SK-N-SH treated with all-trans-retinoic acid at 6 μM for 48 hours (cell line): ENCODE measurements at regions not wholly inside any gene's neighbourhood (a gene's known extent, or its start where the extent isn't known, plus 50 kb on each side); places are given as distances from the start of the nearest gene placed in this dataset.

Experiments used
- ATAC-seq: fragments of 200-7000 bp; cut with Tn5 transposase; 3 replicates; pipeline ENCODE4 v1.9.1; 2020; ENCODE audit warnings: mild to moderate bottlenecking, moderate library complexity
- BACH2 ChIP-seq: fragments of 250-450 bp; sonication (Bioruptor Pico); IDR thresholded peaks from 2 replicates; pipeline ENCODE4 v1.9.0; 2021; ENCODE audit warnings: mild to moderate bottlenecking, borderline replicate concordance
- CSDC2 ChIP-seq: fragments of 250-450 bp; sonication (Bioruptor Pico); IDR thresholded peaks from 2 replicates; pipeline ENCODE4 v1.5.0; 2020; ENCODE audit warnings: mild to moderate bottlenecking, moderate library complexity
- GLIS3 ChIP-seq: fragments of 250-450 bp; sonication (Bioruptor Pico); IDR thresholded peaks from 2 replicates; pipeline ENCODE4 v1.5.0; 2020; ENCODE audit warnings: mild to moderate bottlenecking, moderate library complexity
- ISL1 ChIP-seq: fragments of 250-450 bp; sonication (Bioruptor Pico); IDR thresholded peaks from 2 replicates; pipeline ENCODE4 v2.1.2; 2022; ENCODE audit warnings: mild to moderate bottlenecking, moderate library complexity
- OSR1 ChIP-seq: fragments of 250-450 bp; sonication (Bioruptor Pico); IDR thresholded peaks from 2 replicates; pipeline ENCODE4 v1.8.0; 2022; ENCODE audit warnings: moderate library complexity, mild to moderate bottlenecking, inconsistent platforms
- PPARA ChIP-seq: fragments of 250-450 bp; sonication (Bioruptor Pico); IDR thresholded peaks from 2 replicates; pipeline ENCODE4 v1.5.0; 2020; ENCODE audit warnings: mild to moderate bottlenecking, borderline replicate concordance
- RARB ChIP-seq: fragments of 250-450 bp; sonication (Bioruptor Pico); IDR thresholded peaks from 2 replicates; pipeline ENCODE4 v1.8.0; 2021; ENCODE audit warnings: mild to moderate bottlenecking, moderate library complexity
- SNAI2 ChIP-seq: fragments of 250-450 bp; sonication (Bioruptor Pico); IDR thresholded peaks from 2 replicates; pipeline ENCODE4 v1.5.0; 2020; ENCODE audit warnings: mild to moderate bottlenecking, moderate library complexity
- TCF4 ChIP-seq: fragments of 250-450 bp; sonication (Bioruptor Pico); IDR thresholded peaks from 2 replicates; pipeline ENCODE4 v1.8.0; 2021; ENCODE audit warnings: mild to moderate bottlenecking, moderate library complexity, borderline replicate concordance
- TOX ChIP-seq: fragments of 250-450 bp; sonication (Bioruptor Pico); IDR thresholded peaks from 2 replicates; pipeline ENCODE4 v1.8.0; 2021; ENCODE audit warnings: mild to moderate bottlenecking, moderate library complexity, borderline replicate concordance
- ZC3H10 ChIP-seq: fragments of 250-450 bp; sonication (Bioruptor Pico); IDR thresholded peaks from 2 replicates; pipeline ENCODE4 v1.5.1; 2021; ENCODE audit warnings: mild to moderate bottlenecking, moderate library complexity
- ZFP3 ChIP-seq: fragments of 250-450 bp; sonication (Bioruptor Pico); IDR thresholded peaks from 2 replicates; pipeline ENCODE4 v1.5.0; 2020; ENCODE audit warnings: mild to moderate bottlenecking, moderate library complexity
- ZFP30 ChIP-seq: fragments of 450-650 bp; formaldehyde crosslinking; IDR thresholded peaks from 2 replicates; pipeline ENCODE4 v1.5.0; 2022; ENCODE audit warnings: mild to moderate bottlenecking, moderate library complexity
- ZNF565 ChIP-seq: fragments of 450-650 bp; formaldehyde crosslinking; conservative IDR thresholded peaks from 2 replicates; pipeline ENCODE4 v1.5.0; 2020; ENCODE audit warnings: low read depth, mild to moderate bottlenecking, moderate library complexity
- ZNF70 ChIP-seq: fragments of 450-650 bp; formaldehyde crosslinking; IDR thresholded peaks from 2 replicates; pipeline ENCODE4 v1.5.0; 2020; ENCODE audit warnings: mild to moderate bottlenecking, moderate library complexity
- TF ChIP-seq, protein P1 (sequence below): fragments of 250-450 bp; sonication (Bioruptor Pico); IDR thresholded peaks from 2 replicates; pipeline ENCODE4 v1.5.1; 2020; ENCODE audit warnings: low read depth, mild to moderate bottlenecking, moderate library complexity
- TF ChIP-seq, protein P2 (sequence below): fragments of 250-450 bp; sonication (Bioruptor Pico); IDR thresholded peaks from 2 replicates; pipeline ENCODE4 v1.8.0; 2020; ENCODE audit warnings: mild to moderate bottlenecking, moderate library complexity, borderline replicate concordance
- TF ChIP-seq, protein P3 (sequence below): fragments of 250-450 bp; sonication (Bioruptor Pico); IDR thresholded peaks from 2 replicates; pipeline ENCODE4 v1.5.0; 2020; ENCODE audit warnings: mild to moderate bottlenecking, moderate library complexity
- TF ChIP-seq, protein P4 (sequence below): fragments of 250-450 bp; sonication (Bioruptor Pico); IDR thresholded peaks from 2 replicates; pipeline ENCODE4 v1.5.1; 2021; ENCODE audit warnings: mild to moderate bottlenecking, moderate library complexity
- TF ChIP-seq, protein P5 (sequence below): fragments of 250-450 bp; sonication (Bioruptor Pico); IDR thresholded peaks from 2 replicates; pipeline ENCODE4 v1.8.0; 2021; ENCODE audit warnings: low read depth, mild to moderate bottlenecking, moderate library complexity, borderline replicate concordance

DNA sequence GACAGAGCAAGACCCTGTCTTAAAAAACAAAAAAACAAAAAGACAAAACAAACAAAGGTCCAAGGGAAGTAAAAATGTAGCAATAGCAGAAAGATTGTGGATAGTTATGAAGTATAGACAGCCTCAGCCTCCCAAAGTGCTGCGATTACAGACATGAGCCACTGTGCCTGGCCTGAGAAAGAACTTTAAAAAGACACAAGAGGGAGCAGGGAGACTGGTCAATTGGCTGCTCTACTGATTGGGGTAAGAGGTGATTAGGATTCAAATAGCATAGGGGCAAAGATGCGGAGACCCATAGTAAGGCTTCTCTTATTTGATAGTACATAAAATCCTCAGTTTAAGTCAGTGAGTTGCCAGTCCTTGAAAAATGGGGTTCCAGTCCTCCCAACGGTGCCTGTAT lies 518.2 kb upstream of the GOT2 start:
- TF ChIP-seq ZC3H10 (CRISPR knock-in tag), result no peak
- no peak for TF ChIP-seq TOX (CRISPR knock-in tag)
- TF ChIP-seq RARB (CRISPR knock-in tag), result no peak
- ATAC-seq, result no peak

DNA sequence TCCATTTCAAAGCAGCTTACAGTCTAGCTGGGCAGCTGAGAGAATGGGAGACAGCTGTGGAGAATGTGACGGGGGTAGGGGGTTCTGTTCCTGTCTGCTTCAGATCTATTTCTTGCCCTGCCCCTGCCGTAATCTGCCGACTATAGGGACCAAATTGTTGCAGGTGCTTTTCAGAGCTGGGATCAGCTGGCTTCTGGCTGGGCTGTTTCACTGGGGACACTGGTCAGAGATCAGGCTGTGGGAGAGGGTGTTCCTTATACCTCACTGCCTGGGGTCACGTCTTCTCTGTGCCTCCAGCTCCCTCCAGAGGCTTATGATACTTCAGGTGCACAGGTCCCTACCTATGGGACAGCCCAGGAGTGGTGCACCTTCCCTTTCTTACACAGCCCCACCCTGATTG lies 514.9 kb upstream of the GOT2 start:
- TF ChIP-seq, protein P1, sequence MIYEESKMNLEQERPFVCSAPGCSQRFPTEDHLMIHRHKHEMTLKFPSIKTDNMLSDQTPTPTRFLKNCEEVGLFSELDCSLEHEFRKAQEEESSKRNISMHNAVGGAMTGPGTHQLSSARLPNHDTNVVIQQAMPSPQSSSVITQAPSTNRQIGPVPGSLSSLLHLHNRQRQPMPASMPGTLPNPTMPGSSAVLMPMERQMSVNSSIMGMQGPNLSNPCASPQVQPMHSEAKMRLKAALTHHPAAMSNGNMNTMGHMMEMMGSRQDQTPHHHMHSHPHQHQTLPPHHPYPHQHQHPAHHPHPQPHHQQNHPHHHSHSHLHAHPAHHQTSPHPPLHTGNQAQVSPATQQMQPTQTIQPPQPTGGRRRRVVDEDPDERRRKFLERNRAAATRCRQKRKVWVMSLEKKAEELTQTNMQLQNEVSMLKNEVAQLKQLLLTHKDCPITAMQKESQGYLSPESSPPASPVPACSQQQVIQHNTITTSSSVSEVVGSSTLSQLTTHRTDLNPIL (CRISPR knock-in tag), result no peak
- TF ChIP-seq PPARA (CRISPR knock-in tag), result no peak
- TF ChIP-seq CSDC2, result no peak
- TF ChIP-seq TCF4, result no peak
- no peak for TF ChIP-seq ISL1 (CRISPR knock-in tag)
- TF ChIP-seq SNAI2 (CRISPR knock-in tag), result no peak
- no peak for TF ChIP-seq OSR1 (CRISPR knock-in tag)
- TF ChIP-seq ZNF565 (CRISPR knock-in tag), result no peak
- TF ChIP-seq, protein P2, sequence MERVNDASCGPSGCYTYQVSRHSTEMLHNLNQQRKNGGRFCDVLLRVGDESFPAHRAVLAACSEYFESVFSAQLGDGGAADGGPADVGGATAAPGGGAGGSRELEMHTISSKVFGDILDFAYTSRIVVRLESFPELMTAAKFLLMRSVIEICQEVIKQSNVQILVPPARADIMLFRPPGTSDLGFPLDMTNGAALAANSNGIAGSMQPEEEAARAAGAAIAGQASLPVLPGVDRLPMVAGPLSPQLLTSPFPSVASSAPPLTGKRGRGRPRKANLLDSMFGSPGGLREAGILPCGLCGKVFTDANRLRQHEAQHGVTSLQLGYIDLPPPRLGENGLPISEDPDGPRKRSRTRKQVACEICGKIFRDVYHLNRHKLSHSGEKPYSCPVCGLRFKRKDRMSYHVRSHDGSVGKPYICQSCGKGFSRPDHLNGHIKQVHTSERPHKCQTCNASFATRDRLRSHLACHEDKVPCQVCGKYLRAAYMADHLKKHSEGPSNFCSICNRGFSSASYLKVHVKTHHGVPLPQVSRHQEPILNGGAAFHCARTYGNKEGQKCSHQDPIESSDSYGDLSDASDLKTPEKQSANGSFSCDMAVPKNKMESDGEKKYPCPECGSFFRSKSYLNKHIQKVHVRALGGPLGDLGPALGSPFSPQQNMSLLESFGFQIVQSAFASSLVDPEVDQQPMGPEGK, result no peak
- no peak for TF ChIP-seq GLIS3
- TF ChIP-seq RARB (CRISPR knock-in tag), result no peak
- TF ChIP-seq ZC3H10 (CRISPR knock-in tag), result no peak
- TF ChIP-seq, protein P3, sequence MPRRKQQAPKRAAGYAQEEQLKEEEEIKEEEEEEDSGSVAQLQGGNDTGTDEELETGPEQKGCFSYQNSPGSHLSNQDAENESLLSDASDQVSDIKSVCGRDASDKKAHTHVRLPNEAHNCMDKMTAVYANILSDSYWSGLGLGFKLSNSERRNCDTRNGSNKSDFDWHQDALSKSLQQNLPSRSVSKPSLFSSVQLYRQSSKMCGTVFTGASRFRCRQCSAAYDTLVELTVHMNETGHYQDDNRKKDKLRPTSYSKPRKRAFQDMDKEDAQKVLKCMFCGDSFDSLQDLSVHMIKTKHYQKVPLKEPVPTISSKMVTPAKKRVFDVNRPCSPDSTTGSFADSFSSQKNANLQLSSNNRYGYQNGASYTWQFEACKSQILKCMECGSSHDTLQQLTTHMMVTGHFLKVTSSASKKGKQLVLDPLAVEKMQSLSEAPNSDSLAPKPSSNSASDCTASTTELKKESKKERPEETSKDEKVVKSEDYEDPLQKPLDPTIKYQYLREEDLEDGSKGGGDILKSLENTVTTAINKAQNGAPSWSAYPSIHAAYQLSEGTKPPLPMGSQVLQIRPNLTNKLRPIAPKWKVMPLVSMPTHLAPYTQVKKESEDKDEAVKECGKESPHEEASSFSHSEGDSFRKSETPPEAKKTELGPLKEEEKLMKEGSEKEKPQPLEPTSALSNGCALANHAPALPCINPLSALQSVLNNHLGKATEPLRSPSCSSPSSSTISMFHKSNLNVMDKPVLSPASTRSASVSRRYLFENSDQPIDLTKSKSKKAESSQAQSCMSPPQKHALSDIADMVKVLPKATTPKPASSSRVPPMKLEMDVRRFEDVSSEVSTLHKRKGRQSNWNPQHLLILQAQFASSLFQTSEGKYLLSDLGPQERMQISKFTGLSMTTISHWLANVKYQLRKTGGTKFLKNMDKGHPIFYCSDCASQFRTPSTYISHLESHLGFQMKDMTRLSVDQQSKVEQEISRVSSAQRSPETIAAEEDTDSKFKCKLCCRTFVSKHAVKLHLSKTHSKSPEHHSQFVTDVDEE (CRISPR knock-in tag), result no peak
- TF ChIP-seq, protein P4, sequence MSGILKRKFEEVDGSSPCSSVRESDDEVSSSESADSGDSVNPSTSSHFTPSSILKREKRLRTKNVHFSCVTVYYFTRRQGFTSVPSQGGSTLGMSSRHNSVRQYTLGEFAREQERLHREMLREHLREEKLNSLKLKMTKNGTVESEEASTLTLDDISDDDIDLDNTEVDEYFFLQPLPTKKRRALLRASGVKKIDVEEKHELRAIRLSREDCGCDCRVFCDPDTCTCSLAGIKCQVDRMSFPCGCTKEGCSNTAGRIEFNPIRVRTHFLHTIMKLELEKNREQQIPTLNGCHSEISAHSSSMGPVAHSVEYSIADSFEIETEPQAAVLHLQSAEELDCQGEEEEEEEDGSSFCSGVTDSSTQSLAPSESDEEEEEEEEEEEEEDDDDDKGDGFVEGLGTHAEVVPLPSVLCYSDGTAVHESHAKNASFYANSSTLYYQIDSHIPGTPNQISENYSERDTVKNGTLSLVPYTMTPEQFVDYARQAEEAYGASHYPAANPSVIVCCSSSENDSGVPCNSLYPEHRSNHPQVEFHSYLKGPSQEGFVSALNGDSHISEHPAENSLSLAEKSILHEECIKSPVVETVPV (CRISPR knock-in tag), result no peak
- TF ChIP-seq ZFP30 (CRISPR knock-in tag), result no peak
- TF ChIP-seq BACH2 (CRISPR knock-in tag), result no peak
- TF ChIP-seq, all 23 proteins: peak for 0
- ATAC-seq, result no peak

DNA sequence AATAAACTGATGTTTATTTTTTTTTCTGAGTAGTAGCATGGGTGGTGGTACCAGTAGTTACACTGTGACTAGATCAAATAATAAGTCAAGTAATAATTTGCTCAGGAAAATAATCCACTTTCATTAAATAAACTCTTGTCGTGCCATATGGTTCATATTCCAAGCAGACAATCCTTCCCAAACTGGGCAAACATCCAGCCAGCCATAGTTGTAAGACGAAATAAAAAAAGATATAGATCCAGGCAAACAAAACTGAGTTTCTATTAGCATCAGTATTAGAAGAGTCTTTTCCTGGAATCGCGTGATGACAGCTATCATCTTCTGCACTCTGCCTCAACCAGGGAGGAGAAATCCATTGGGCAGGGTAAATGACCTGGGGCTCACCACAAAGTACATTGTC lies 508.4 kb upstream of the GOT2 start:
- ATAC-seq, result no peak
- TF ChIP-seq ZNF70, result no peak
- no peak for TF ChIP-seq RARB (CRISPR knock-in tag)
- TF ChIP-seq ZFP3, result no peak
- no peak for TF ChIP-seq SNAI2 (CRISPR knock-in tag)
- TF ChIP-seq, protein P5, sequence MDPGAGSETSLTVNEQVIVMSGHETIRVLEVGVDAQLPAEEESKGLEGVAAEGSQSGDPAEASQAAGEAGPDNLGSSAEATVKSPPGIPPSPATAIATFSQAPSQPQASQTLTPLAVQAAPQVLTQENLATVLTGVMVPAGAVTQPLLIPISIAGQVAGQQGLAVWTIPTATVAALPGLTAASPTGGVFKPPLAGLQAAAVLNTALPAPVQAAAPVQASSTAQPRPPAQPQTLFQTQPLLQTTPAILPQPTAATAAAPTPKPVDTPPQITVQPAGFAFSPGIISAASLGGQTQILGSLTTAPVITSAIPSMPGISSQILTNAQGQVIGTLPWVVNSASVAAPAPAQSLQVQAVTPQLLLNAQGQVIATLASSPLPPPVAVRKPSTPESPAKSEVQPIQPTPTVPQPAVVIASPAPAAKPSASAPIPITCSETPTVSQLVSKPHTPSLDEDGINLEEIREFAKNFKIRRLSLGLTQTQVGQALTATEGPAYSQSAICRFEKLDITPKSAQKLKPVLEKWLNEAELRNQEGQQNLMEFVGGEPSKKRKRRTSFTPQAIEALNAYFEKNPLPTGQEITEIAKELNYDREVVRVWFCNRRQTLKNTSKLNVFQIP (CRISPR knock-in tag), result no peak
- TF ChIP-seq GLIS3, result no peak
- TF ChIP-seq ZNF565 (CRISPR knock-in tag), result no peak

DNA sequence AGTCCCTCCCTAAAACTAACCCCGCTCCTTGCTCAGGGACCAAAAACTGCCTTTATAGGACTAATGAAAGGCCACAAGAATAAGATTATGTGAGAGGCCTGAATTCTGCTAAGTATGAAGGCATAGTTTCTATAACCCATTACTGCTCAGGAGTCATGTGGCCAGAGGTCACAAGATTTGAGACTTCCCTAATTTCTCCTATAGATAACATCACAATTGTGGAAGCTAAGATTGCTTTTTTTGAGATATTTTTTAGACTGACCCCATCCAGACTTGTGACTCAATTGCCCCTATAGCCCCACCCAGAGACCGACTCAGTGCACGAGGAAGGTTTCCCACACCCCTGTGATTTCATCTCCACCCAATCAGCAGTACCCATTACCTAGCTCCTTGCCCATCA lies 504.1 kb upstream of the GOT2 start:
- no peak for ATAC-seq
- TF ChIP-seq CSDC2, result no peak
- TF ChIP-seq, protein P5 (CRISPR knock-in tag), result no peak
- no peak for TF ChIP-seq ZFP3
- no peak for TF ChIP-seq TCF4
- TF ChIP-seq ZNF565 (CRISPR knock-in tag), result no peak
- TF ChIP-seq, protein P1 (CRISPR knock-in tag), result no peak
- no peak for TF ChIP-seq ZC3H10 (CRISPR knock-in tag)
- TF ChIP-seq OSR1 (CRISPR knock-in tag), result no peak
- no peak for TF ChIP-seq TOX (CRISPR knock-in tag)
- TF ChIP-seq, protein P2, result no peak
- no peak for TF ChIP-seq GLIS3
